ENCODE measurements at regions not wholly inside any gene's neighbourhood (a gene's known extent, or its start where the extent isn't known, plus 50 kb on each side); places are given as distances from the start of the nearest gene placed in this dataset.
"Not testable (repeated sequence)": the region's sequence is repeated elsewhere in the genome, so short reads cannot be mapped to it uniquely, and the experiment has no call there.

DNA sequence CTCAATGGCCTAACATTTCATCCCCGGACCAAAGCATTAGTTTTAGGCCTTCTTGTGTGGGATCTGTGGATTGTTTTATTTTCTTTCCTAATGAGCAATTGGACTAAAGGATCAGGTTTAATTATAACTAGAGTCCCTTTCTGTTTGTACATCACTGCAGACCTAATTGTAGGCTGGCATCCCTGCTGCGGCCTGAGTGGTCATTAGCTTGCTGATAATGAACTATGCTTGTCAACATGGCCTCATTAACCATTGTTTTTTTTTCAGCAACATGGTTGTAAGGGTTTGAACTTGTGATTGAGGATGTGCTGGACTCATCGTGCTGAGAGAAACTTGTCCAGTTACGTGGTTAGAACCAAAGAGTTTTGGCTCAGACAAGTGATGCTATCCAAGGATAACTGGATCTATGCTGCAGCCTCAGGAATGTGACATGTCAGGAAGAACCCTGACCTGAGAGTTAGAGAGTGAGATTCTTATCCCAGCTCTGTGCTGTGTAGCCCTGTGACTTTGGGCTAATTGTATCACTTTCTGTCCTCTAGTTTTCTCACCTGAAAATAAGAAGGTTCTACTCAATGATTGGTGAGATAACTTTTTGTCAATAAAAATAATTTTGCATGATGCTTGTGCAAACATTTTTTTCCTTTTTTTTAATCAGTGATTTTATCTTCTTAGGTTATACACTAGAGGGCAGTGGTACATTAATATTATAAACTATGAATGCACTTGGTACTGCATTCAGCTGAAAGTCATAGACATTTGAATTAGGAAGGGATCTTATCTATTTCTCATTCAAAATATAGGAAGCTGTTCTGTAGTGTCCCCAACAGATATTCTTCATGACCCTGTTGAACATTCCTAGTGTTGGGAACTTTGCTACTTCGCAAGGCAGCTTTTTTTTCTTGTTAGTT is 140.9 kb downstream of the RNF144B start:
- DNase-seq (ENCODE audit: low spot score): peak; percentile 18

- DNase-seq (ENCODE audit: low spot score): no peak
Measured at GRCh38 chr6:18530201-18530600, 143.1 kb downstream of the RNF144B start.

- DNase-seq (ENCODE audit: low spot score): no peak
Measured at GRCh38 chr6:18532139-18532538, 145.0 kb downstream of the RNF144B start.

DNA sequence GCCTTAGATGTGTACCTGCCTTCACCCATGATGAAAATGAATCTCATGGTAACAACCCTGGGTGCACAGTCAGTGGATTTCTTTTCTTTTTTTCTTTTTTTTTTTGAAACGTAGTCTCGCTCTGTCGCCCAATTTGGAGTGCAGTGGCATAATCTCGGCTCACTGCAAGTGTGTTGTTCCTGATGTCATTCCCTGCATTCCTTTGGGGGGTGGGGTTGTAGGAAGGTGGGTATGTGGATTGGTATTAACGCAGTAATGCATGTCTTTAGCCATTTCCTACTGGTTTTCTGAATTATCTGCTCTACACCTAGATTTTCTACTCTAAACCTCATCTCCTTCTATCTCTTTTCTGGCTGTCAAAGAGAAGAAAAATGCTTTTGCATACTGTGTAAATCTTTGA is 146.6 kb downstream of the RNF144B start:
- no peak for DNase-seq (ENCODE audit: low spot score)

GRCh38 chr6:18536591-18537055 is 149.5 kb downstream of the RNF144B start:
- no peak for DNase-seq (ENCODE audit: low spot score)

GRCh38 chr6:18538315-18538714 is 151.2 kb downstream of the RNF144B start:
- DNase-seq (ENCODE audit: low spot score): no peak

GRCh38 chr6:18543051-18543450 is 155.9 kb downstream of the RNF144B start:
- no peak for DNase-seq (ENCODE audit: low spot score)

DNA sequence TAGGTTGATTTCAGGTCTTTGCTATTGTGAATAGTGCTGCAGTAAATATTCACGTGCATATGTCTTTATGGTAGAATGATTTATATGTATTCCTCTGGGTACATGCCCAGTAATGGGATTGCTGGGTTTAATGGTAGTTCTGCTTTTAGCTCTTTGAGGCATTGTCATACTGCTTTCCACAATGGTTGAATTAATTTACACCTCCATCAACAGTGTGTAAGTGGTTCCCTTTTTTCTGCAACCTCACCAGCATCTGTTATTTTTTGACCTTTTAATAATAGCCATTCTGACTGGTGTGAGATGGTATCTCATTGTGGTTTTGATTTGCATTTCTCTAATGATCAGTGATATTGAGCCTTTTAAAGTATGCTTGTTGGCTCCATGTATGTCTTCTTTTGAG is 158.0 kb downstream of the RNF144B start:
- not testable (repeated sequence) for DNase-seq (ENCODE audit: low spot score)

DNA sequence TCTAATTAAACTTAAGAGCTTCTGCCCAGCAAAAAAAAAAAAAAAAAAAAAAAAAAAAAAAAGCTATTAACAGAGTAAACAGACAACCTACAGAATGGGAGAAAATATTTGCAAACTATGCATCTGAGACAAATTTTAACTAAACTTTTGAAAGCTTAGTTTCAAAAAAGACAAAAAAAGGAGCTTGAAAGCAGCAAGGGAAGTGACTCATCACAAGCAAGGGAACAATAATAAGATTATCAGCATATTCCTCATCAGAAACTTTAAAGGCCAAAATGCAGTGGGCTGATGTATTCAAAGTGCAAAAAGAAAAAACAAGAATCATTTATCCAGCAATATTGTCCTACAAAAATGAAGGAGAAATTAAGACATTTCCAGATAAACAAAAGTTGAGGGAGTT is 158.6 kb downstream of the RNF144B start:
- DNase-seq (ENCODE audit: low spot score): no peak

DNA sequence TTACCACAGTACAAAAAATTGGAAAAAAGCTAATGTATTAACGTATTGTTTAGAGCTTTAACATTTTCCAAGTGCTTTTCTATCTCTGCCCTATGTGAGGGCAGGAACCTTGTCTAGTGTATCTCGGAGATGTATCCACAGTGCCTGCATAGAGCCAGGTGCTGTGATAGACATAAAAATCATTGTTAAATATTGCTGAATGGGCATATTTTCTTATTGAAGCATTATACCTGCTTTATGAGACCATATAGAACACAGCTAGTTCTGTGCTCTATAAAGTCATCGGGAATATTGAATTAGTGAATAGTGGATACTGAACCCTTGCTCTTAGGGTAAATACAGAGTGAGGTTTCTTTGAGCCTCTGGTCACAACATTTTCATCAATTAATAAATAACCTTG is 163.0 kb downstream of the RNF144B start:
- DNase-seq (ENCODE audit: low spot score): no peak

- peak; percentile 42 for DNase-seq (ENCODE audit: low spot score)
Measured at GRCh38 chr6:18551228-18551627, 164.1 kb downstream of the RNF144B start.

GRCh38 chr6:18555750-18556149 is 168.6 kb downstream of the RNF144B start:
- no peak for DNase-seq (ENCODE audit: low spot score)

DNA sequence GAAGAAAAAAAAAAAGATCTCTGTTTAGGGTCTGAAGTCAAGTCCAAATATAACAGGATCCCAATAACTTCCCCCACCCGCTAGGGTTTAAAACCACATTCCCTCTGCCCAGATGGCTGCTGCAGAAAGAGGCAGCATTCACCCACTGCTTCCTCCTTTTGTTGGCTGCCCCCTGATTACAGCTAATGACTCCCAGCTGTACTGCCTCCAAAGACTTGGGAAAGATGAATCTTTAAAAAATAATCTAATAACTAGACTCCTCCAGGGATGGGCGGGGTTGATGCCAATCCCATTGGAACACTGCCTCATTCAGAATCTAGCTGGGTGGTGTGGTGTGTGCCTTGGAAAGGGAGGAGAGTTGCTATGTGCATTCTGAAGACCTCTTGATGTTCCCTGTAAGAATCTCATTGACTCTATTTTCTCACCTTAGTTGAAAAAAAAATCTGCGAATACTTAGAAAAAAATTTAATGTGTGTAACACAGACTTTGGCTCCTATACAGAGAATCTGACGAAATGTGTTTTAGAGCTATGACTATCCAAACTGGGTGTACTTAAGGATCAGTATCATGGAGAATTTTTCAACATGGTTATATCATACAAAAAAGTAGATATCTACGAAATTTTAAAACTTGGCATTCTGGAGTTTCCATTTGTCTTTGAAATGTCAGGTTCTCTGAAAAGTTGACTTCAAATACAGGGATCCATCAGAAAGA is 174.0 kb downstream of the RNF144B start:
- no peak for DNase-seq (ENCODE audit: low spot score)

DNA sequence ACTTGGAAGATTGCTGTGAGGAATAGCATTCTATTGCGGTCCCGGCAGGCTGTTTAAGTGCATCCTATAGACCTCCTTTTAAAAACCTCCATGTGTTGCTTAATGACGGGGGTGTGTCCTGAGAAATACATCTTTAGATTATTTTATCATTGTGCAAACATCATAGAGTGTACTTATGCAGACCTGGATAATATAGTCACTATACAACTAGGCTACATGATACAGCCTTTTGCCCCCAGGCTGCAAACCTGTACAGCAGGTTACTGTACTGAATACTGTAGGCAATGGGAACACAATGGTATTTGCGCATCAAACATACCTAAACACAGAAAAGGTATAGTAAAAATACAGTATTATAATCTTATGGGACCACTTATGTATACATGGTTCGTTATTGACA is 175.6 kb downstream of the RNF144B start:
- DNase-seq (ENCODE audit: low spot score): no peak

- DNase-seq (ENCODE audit: low spot score): no peak
Measured at GRCh38 chr6:18564775-18565174, 177.6 kb downstream of the RNF144B start.

GRCh38 chr6:18565231-18565630 is 178.1 kb downstream of the RNF144B start:
- DNase-seq (ENCODE audit: low spot score): no peak

DNA sequence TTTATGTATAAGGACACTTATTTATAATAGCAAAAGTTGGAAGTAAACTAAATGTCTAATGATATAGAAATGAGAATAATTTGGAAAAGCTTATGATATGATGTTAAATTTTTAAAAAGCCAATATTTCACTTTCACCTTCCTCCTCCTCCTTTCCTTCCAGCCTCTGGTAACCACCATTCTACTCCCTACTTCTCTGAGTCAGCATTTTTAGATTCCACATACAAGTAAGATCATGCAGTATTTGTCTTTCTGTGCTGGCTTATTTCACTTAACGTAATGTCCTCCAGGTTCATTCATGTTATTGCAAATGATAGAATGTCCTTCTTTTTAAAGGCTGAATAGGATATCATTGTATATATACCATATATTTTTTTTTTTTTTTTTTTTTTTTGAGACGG is 180.2 kb downstream of the RNF144B start:
- DNase-seq (ENCODE audit: low spot score): no peak

GRCh38 chr6:18577491-18577890 is 190.3 kb downstream of the RNF144B start:
- DNase-seq (ENCODE audit: low spot score): no peak

DNA sequence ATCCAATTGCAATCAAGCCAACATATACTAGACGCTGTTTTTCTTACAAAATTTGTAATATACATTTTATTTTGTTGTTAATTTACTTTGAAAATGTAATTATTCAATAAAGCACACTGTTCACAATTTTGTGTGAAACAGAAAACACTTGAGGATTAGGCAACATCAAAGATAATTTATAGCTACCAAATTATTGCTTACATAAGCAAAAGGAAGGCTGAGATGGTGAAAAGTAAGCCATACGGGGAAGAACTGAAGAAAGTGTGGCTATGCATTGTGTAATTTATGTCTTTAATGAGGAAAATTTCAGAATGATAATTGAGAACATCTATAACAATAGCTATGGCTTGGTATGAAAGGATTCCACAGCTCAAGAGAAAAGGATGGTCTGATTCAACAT is 192.0 kb downstream of the RNF144B start:
- DNase-seq (ENCODE audit: low spot score): no peak

GRCh38 chr6:18579869-18580268 is 192.7 kb downstream of the RNF144B start:
- no peak for DNase-seq (ENCODE audit: low spot score)

DNA sequence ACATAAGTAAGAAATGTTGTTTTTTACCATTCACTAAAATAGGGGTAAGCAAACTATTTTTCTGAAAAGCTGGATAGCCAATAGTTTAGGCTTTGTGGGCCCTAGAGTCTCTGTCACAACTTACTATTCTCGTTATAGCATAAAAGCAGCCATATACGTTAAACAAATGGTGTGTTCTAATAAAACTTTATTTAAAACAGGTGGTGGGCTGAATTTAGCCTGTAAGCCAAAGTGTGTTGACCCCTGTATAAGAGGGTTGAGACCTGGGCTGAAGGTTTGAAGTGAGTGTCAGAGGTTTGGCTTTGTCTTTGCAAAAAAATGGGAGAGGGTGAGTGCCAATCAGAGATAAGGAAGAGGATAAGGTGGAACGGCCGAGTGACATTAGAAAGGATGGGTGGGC is 197.2 kb downstream of the RNF144B start:
- DNase-seq (ENCODE audit: low spot score): no peak

GRCh38 chr6:18585032-18585573 is 198.0 kb downstream of the RNF144B start:
- DNase-seq (ENCODE audit: low spot score): peak; percentile 33

- no peak for DNase-seq (ENCODE audit: low spot score)
Measured at GRCh38 chr6:18586133-18586532, 199.0 kb downstream of the RNF144B start.

All from AG08396 (cell line).